ENCODE measurements at regions not wholly inside any gene's neighbourhood (a gene's known extent, or its start where the extent isn't known, plus 50 kb on each side); places are given as distances from the start of the nearest gene placed in this dataset.
"Not testable (repeated sequence)": the region's sequence is repeated elsewhere in the genome, so short reads cannot be mapped to it uniquely, and the experiment has no call there.

GRCh38 chr6:134787261-134787877 is 162.5 kb downstream of the ALDH8A1 start:
- peak in 1 of 2 donors; percentile 60 for DNase-seq (ENCODE audit: low read depth in 2 of 2)

- DNase-seq (ENCODE audit: low read depth in 2 of 2), result no peak
These were observed 165.6 kb downstream of the ALDH8A1 start for GRCh38 chr6:134784336-134784735.

- DNase-seq (ENCODE audit: low read depth in 2 of 2), result no peak
These were observed 171.5 kb downstream of the ALDH8A1 start for GRCh38 chr6:134778431-134778830.

- DNase-seq (ENCODE audit: low read depth in 2 of 2), result peak; percentile 17 to 38
These were observed 175.7 kb downstream of the ALDH8A1 start for GRCh38 chr6:134774201-134774638.

GRCh38 chr6:134772671-134773360 is 177.1 kb downstream of the ALDH8A1 start:
- DNase-seq (ENCODE audit: low read depth in 2 of 2), result no peak

- peak in 1 of 2 donors; percentile 31 for DNase-seq (ENCODE audit: low read depth in 2 of 2)
These were observed 181.0 kb downstream of the ALDH8A1 start for GRCh38 chr6:134768931-134769330.

GRCh38 chr6:134766497-134766896 is 183.4 kb downstream of the ALDH8A1 start:
- no peak for DNase-seq (ENCODE audit: low read depth in 2 of 2)

- no peak for DNase-seq (ENCODE audit: low read depth in 2 of 2)
These were observed 185.2 kb downstream of the ALDH8A1 start for GRCh38 chr6:134764741-134765140.

GRCh38 chr6:134763575-134763974 is 186.3 kb downstream of the ALDH8A1 start:
- DNase-seq (ENCODE audit: low read depth in 2 of 2), result not testable (repeated sequence)

GRCh38 chr6:134758621-134759020 is 191.3 kb downstream of the ALDH8A1 start:
- peak in 1 of 2 donors; percentile 21 for DNase-seq (ENCODE audit: low read depth in 2 of 2)

- DNase-seq (ENCODE audit: low read depth in 2 of 2), result no peak
These were observed 192.0 kb downstream of the ALDH8A1 start for GRCh38 chr6:134757911-134758361.

GRCh38 chr6:134756374-134757025 is 193.4 kb downstream of the ALDH8A1 start:
- DNase-seq (ENCODE audit: low read depth in 2 of 2), result no peak

GRCh38 chr6:134754013-134754690 is 195.7 kb downstream of the ALDH8A1 start:
- no peak for DNase-seq (ENCODE audit: low read depth in 2 of 2)

GRCh38 chr6:134753001-134753400 is 196.9 kb downstream of the ALDH8A1 start:
- DNase-seq (ENCODE audit: low read depth in 2 of 2), result peak in 1 of 2 donors; percentile 86

GRCh38 chr6:134752445-134752844 is 197.5 kb downstream of the ALDH8A1 start:
- DNase-seq (ENCODE audit: low read depth in 2 of 2), result no peak

- DNase-seq (ENCODE audit: low read depth in 2 of 2), result no peak
These were observed 199.2 kb downstream of the ALDH8A1 start for GRCh38 chr6:134750669-134751068.

- DNase-seq (ENCODE audit: low read depth in 2 of 2), result peak in 1 of 2 donors; percentile 46
These were observed 201.4 kb downstream of the ALDH8A1 start for GRCh38 chr6:134748484-134748883.

- not testable (repeated sequence) for DNase-seq (ENCODE audit: low read depth in 2 of 2)
These were observed 202.7 kb downstream of the ALDH8A1 start for GRCh38 chr6:134747197-134747596.

GRCh38 chr6:134746140-134746539 is 203.8 kb downstream of the ALDH8A1 start:
- DNase-seq (ENCODE audit: low read depth in 2 of 2), result no peak

GRCh38 chr6:134745192-134745591 is 204.7 kb downstream of the ALDH8A1 start:
- DNase-seq (ENCODE audit: low read depth in 2 of 2), result not testable (repeated sequence)

- DNase-seq (ENCODE audit: low read depth in 2 of 2), result no peak
These were observed 205.6 kb downstream of the ALDH8A1 start for GRCh38 chr6:134744301-134744700.

- no peak for DNase-seq (ENCODE audit: low read depth in 2 of 2)
These were observed 208.7 kb downstream of the ALDH8A1 start for GRCh38 chr6:134741200-134741536.
